GM12878 (cell line): ENCODE measurements at regions not wholly inside any gene's neighbourhood (a gene's known extent, or its start where the extent isn't known, plus 50 kb on each side); places are given as distances from the start of the nearest gene placed in this dataset.

Experiments used
- ATAC-seq: fragments of 200-7000 bp; cut with Tn5 transposase; 3 replicates; pipeline ENCODE4 v1.9.1; 2020; ENCODE audit warnings: mild to moderate bottlenecking, moderate library complexity
- BruUV-seq: library from RNA; stranded (reverse); fragments of 400-500 nt; replicated peaks from 2 replicates; lab custom pipeline; 2021; lab: Mats Ljungman, UMichigan
- CTCF ChIA-PET: fragments of 300-600 bp; sonication (Branson Sonifier 250); formaldehyde crosslinking; extraction: SDS; loops from one replicate; lab custom pipeline; 2021; ENCODE audit warnings: inconsistent platforms; lab: Yijun Ruan, JAX
- POLR2A ChIA-PET: fragments of 350-600 bp; formaldehyde crosslinking; extraction: SDS; loops from one replicate; lab custom pipeline; 2021; ENCODE audit warnings: inconsistent platforms; lab: Charles Lee
- RAD21 ChIA-PET: fragments of 300-600 bp; sonication (Branson Sonifier 250); formaldehyde crosslinking; loops from one replicate; lab custom pipeline; 2023; ENCODE audit warnings: antibody characterized with exemption; ENCODE audit not compliant: unreplicated experiment; lab: Charles Lee
- SMC1A ChIA-PET: fragments of 300-600 bp; sonication (Branson Sonifier 250); formaldehyde crosslinking; loops from one replicate; lab custom pipeline; 2023; ENCODE audit not compliant: unreplicated experiment, uncharacterized antibody; lab: Charles Lee
- DNase-seq: peaks from one replicate; pipeline ENCODE4 v3.0.0-alpha.2; 2011; ENCODE audit warnings: low read depth, low spot score
- FAIRE-seq: peaks from 3 replicates; lab custom pipeline; 2011; peaks lifted over from hg19 to GRCh38; lab: Jason Lieb, UNC
- H2AFZ ChIP-seq: 2 replicates; pipeline ENCODE4 v1.6.0; 2011; ENCODE audit warnings: low read depth, low read length, control low read depth; ENCODE audit not compliant: control insufficient read depth
- H3K27ac ChIP-seq: 2 replicates; pipeline ENCODE4 v1.5.1; 2011; ENCODE audit warnings: control low read depth; ENCODE audit not compliant: control insufficient read depth, insufficient read depth
- H3K27me3 ChIP-seq, 2 experiments: replicated peaks in 1 of 2; 2 replicates each; pipeline versions ENCODE4 v1.6.0 to v1.6.1; 2011; ENCODE audit warnings: low read length in 1 of 2; ENCODE audit not compliant: control insufficient read depth in 2 of 2, insufficient read depth in 2 of 2
- H3K36me3 ChIP-seq, 2 experiments: 2 replicates each; pipeline ENCODE4 v1.5.1; 2011; ENCODE audit warnings: low read length in 1 of 2; ENCODE audit not compliant: control insufficient read depth in 2 of 2, insufficient read depth in 2 of 2
- H3K4me1 ChIP-seq: 2 replicates; pipeline ENCODE4 v1.6.1; 2011; ENCODE audit warnings: mild to moderate bottlenecking, low read length, moderate library complexity, mixed read lengths; ENCODE audit not compliant: control insufficient read depth, insufficient read depth
- H3K4me2 ChIP-seq: 2 replicates; pipeline ENCODE4 v1.6.0; 2011; ENCODE audit warnings: control low read depth; ENCODE audit not compliant: control insufficient read depth, insufficient read depth
- H3K4me3 ChIP-seq: fragments of 200-600 bp; sonication (generic); 2 replicates; pipeline ENCODE4 v1.5.1; 2016
- H3K79me2 ChIP-seq: 2 replicates; pipeline ENCODE4 v1.6.0; 2011; ENCODE audit warnings: low read length; ENCODE audit not compliant: control insufficient read depth, insufficient read depth
- H3K9ac ChIP-seq: 2 replicates; pipeline ENCODE4 v1.8.0; 2011; ENCODE audit warnings: low read length, control low read depth, mixed read lengths; ENCODE audit not compliant: control insufficient read depth, insufficient read depth
- H3K9me3 ChIP-seq: replicated peaks from 3 replicates; pipeline ENCODE4 v1.5.1; 2011; ENCODE audit warnings: mild to moderate bottlenecking, low read length; ENCODE audit not compliant: control insufficient read depth, insufficient read depth
- H4K20me1 ChIP-seq: 2 replicates; pipeline ENCODE4 v1.6.0; 2011; ENCODE audit not compliant: control insufficient read depth, insufficient read depth
- ATF7 ChIP-seq: fragments of 450-650 bp; IDR thresholded peaks from 2 replicates; pipeline ENCODE4 v1.6.1; 2016; ENCODE audit warnings: low read depth, mild to moderate bottlenecking
- CHD1 ChIP-seq: IDR thresholded peaks from 2 replicates; pipeline ENCODE4 v1.6.1; 2012; ENCODE audit warnings: low read depth, low read length, improper control_type of control experiment
- ETV6 ChIP-seq, 2 experiments: fragments of 450-650 bp in 1 of 2; IDR thresholded peaks in 1 of 2; conservative IDR thresholded peaks in 1 of 2; 2 replicates each; pipeline ENCODE4 v1.6.1; 2014; ENCODE audit warnings: antibody characterized with exemption in 1 of 2, borderline replicate concordance in 1 of 2, low read depth in 1 of 2, mild to moderate bottlenecking in 1 of 2, moderate library complexity in 1 of 2
- IKZF2 ChIP-seq, 2 experiments: fragments of 450-650 bp; IDR thresholded peaks; 2 replicates each; pipeline ENCODE4 v1.6.1; 2017; ENCODE audit warnings: mild to moderate bottlenecking in 2 of 2, moderate library complexity in 2 of 2
- NBN ChIP-seq: fragments of 450-650 bp; IDR thresholded peaks from 2 replicates; pipeline ENCODE4 v1.6.1; 2016
- NRF1 ChIP-seq: conservative IDR thresholded peaks from 2 replicates; pipeline ENCODE4 v1.6.1; 2011; ENCODE audit warnings: mild to moderate bottlenecking, low read depth, low read length, improper control_type of control experiment
- SREBF1 ChIP-seq: IDR thresholded peaks from 2 replicates; pipeline ENCODE4 v1.6.1; 2012; ENCODE audit warnings: mild to moderate bottlenecking, low read length
- TBL1XR1 ChIP-seq: IDR thresholded peaks from 2 replicates; pipeline ENCODE4 v1.6.1; 2012; ENCODE audit warnings: low read depth, low read length, improper control_type of control experiment
- TCF12 ChIP-seq: IDR thresholded peaks from 2 replicates; pipeline ENCODE4 v1.6.1; 2011; ENCODE audit warnings: low read depth, mild to moderate bottlenecking, low read length
- WGBS: methylation state at CpG from one replicate; pipeline ENCODE4 v1.1.6; 2016; ENCODE audit warnings: low lambda C conversion rate; ENCODE audit not compliant: insufficient replicate concordance, insufficient coverage; ENCODE audit errors: missing lambda C conversion rate; 5-methylcytosine and 5-hydroxymethylcytosine counted together
- in situ Hi-C: fragments of 300-500 bp; cut with MboI; formaldehyde crosslinking; loops from 9 replicates; pipeline ENCODE4 v1.14.3; 2018; ENCODE audit warnings: mixed read lengths
- intact Hi-C: fragments of 100-400 bp; cut with micrococcal nuclease; formaldehyde crosslinking; loops from one replicate; pipeline ENCODE4 v1.14.2; 2022; ENCODE audit not compliant: unreplicated experiment
- TF ChIP-seq, protein P1 (sequence below): IDR thresholded peaks from 2 replicates; pipeline ENCODE4 v1.6.1; 2011; ENCODE audit warnings: low read depth, low read length, improper control_type of control experiment, borderline replicate concordance

DNA sequence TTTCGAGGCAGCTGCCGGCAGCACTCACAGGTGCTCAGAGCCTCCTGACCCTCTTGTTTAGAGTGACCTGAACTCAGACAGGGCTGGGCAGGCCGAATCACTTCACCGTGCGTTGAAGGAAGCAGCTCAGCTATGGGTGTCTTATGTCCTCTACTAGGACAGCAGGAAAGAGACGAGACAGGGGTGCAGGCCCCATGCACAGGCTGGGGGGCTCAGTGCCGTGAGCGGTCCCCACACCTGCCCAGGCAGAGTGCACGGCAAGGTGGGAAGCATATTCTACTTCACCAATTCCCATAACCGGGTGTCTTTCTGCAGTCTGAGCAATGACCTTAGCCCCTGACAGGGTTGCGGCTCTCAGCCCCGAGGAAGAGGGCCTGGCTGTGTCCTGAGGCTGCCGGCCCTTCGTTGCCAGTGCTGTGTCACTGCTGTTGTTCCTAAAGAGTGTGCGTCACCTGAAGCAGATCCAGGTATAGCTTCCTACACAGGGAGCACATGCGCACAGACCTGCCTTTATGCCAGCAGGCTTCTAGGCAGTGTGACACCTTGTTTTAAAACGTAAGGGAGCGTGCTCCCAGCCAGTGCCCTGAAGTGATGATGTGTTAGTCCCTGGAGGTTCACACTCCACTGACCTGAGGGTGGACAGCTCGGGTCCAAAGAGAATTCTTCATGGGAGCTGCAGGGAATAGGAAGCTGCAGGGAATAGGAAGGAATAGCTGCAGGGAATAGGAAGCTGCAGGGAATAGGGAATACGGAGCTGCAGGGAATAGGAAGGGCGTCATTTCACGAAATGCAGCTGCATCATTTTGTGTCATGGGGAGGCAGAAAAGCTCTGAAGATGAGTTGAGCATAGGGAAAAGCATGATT, 207.9 kb upstream of the SALL3 start:
- FAIRE-seq (no peak), ATAC-seq (no peak), DNase-seq (no peak)
- Histone ChIP-seq H3K4me2 (no peak overlapping the region), H3K9me3 (no peaks in the 10 kb centered on the region), H3K4me1 (no peaks in the 10 kb centered on the region), H3K27me3 (no peaks in the 10 kb centered on the region), H3K36me3 (no peaks in the 10 kb centered on the region), H3K9ac (no peak overlapping the region), H4K20me1 (no peaks in the 10 kb centered on the region), H3K27ac (no peak overlapping the region), H3K79me2 (no peaks in the 10 kb centered on the region), H2AFZ (no peak overlapping the region), H3K4me3 (no peak overlapping the region)
- RAD21 ChIA-PET: no interaction called here
- POLR2A ChIA-PET: no interaction called here
- intact Hi-C loops (no loop called here), in situ Hi-C loops (no loop called here)
- no TSS peak for BruUV-seq
- CTCF ChIA-PET: no interaction called here
- TF ChIP-seq, protein P1, sequence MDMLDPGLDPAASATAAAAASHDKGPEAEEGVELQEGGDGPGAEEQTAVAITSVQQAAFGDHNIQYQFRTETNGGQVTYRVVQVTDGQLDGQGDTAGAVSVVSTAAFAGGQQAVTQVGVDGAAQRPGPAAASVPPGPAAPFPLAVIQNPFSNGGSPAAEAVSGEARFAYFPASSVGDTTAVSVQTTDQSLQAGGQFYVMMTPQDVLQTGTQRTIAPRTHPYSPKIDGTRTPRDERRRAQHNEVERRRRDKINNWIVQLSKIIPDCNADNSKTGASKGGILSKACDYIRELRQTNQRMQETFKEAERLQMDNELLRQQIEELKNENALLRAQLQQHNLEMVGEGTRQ: no peak
- TF ChIP-seq IKZF2 (IDR thresholded peaks at IDR 0.05) (no peak), SREBF1 (no peak), NBN (no peak), NRF1 (no peak), ETV6 (conservative IDR thresholded peaks at IDR 0.05 in 1 of 2, IDR thresholded peaks at IDR 0.05 in 1 of 2; ENCODE audit: borderline replicate concordance in 1 of 2, low read depth in 1 of 2) (no peak), TBL1XR1 (no peak), TCF12 (no peak), CHD1 (no peak), ATF7 (no peak)
- 53% methylated on average over 22 of the region's 22 CpGs for WGBS
- SMC1A ChIA-PET: no interaction called here
